ENCODE measurements at regions not wholly inside any gene's neighbourhood (a gene's known extent, or its start where the extent isn't known, plus 50 kb on each side); places are given as distances from the start of the nearest gene placed in this dataset.

- no peak overlapping the region for H4K8ac ChIP-seq (ENCODE audit: extremely low read depth, insufficient read depth, low read length)
- no peak overlapping the region for H4K91ac ChIP-seq (replicated peaks; ENCODE audit: insufficient read length, low read length)
- no peak overlapping the region for H2BK15ac ChIP-seq (ENCODE audit: low read length)
- H2BK5ac ChIP-seq (ENCODE audit: low read depth, low read length) = no peak overlapping the region
- H3K23me2 ChIP-seq (ENCODE audit: low read depth, low read length) = no peaks in the 10 kb centered on the region
- no peak overlapping the region for H2BK12ac ChIP-seq (ENCODE audit: low read depth, low read length)
- no peaks in the 10 kb centered on the region for H3K79me1 ChIP-seq (ENCODE audit: low read depth, low read length)
- no peak overlapping the region for H3K4me2 ChIP-seq (ENCODE audit: insufficient read depth in 1 of 2, low read depth in 2 of 2, low read length in 2 of 2)
- 77% methylated on average over 1 of the region's 1 CpG; no CpG with 5 or more reads in 1 of the 2 experiments for WGBS, 2 experiments (ENCODE audit: extremely low coverage in 1 of 2, insufficient coverage in 1 of 2, insufficient read length in 1 of 2, insufficient replicate concordance in 2 of 2, low coverage in 1 of 2, low lambda C conversion rate in 2 of 2, missing lambda C conversion rate in 1 of 2)
- no peak overlapping the region for H3K9ac ChIP-seq (replicated peaks in 1 of 4; ENCODE audit: extremely low read depth in 1 of 4, low read depth in 3 of 4, low read length in 3 of 4)
- ChIA-PET CTCF (ENCODE audit: partially characterized antibody) (interaction anchor here (0.6 to 0.9 kb wide), 2 partner anchors 398 to 582 kb away, joined by 3 to 4 read pairs; no protein-coding TSS in a partner anchor), POLR2A (ENCODE audit: partially characterized antibody) (no interaction called here)
- no peak overlapping the region for H3K4ac ChIP-seq (replicated peaks; ENCODE audit: insufficient read length, low read depth, low read length)
- DNase-seq (ENCODE audit: low read depth in 1 of 2, low spot score in 2 of 2) = no peak
- H3K4me3 ChIP-seq (ENCODE audit: extremely low read depth in 1 of 4, insufficient read depth in 2 of 4, low read depth in 3 of 4, low read length in 4 of 4) = no peak overlapping the region
- H3K79me2 ChIP-seq (ENCODE audit: control insufficient read depth in 1 of 2, insufficient read depth in 2 of 2, low read length in 2 of 2) = no peaks in the 10 kb centered on the region
- no peak for FAIRE-seq
- H3K56ac ChIP-seq (replicated peaks; ENCODE audit: insufficient read length, low read depth, low read length) = no peak overlapping the region
- no peak overlapping the region for H2BK120ac ChIP-seq (replicated peaks; ENCODE audit: low read depth, low read length)
- 0 out of 7 replicates have a peak, but pooled peaks cover 0 to 5% (median 0%) of the 10 kb centered on the region in 4 experiments for H3K4me1 ChIP-seq (replicated peaks in 1 of 4; ENCODE audit: control insufficient read depth in 3 of 4, insufficient read depth in 4 of 4, low read length in 3 of 4)
- no peak overlapping the region for H3K14ac ChIP-seq (ENCODE audit: insufficient read length)
- H2AK5ac ChIP-seq (ENCODE audit: low read depth, low read length) = no peak overlapping the region
- H3K27ac ChIP-seq (ENCODE audit: low read depth, low read length) = no peak overlapping the region
- no peaks in the 10 kb centered on the region for H3K9me3 ChIP-seq (ENCODE audit: insufficient read depth in 2 of 2, low read depth in 1 of 2, low read length in 1 of 2)
- H2AFZ ChIP-seq (ENCODE audit: low read length) = no peak overlapping the region
- H3K27me3 ChIP-seq (replicated peaks in 1 of 4; ENCODE audit: control insufficient read depth in 3 of 4, extremely low read depth in 1 of 4, insufficient read depth in 3 of 4, low read length in 3 of 4) = no peaks in the 10 kb centered on the region
- no peak overlapping the region for H3K18ac ChIP-seq (ENCODE audit: extremely low read depth, low read length)
- H3K23ac ChIP-seq (ENCODE audit: insufficient read length) = no peak overlapping the region
- no peak overlapping the region for H4K5ac ChIP-seq (ENCODE audit: insufficient read length, low read depth, low read length)
- H3K36me3 ChIP-seq (ENCODE audit: control insufficient read depth in 2 of 4, insufficient read depth in 4 of 4, low read length in 3 of 4) = no peaks in the 10 kb centered on the region
- H4K20me1 ChIP-seq (replicated peaks in 1 of 2; ENCODE audit: control insufficient read depth in 1 of 2, insufficient read depth in 2 of 2, low read length in 2 of 2) = no peaks in the 10 kb centered on the region
- no peak overlapping the region for H2BK20ac ChIP-seq (ENCODE audit: low read length)
- TF ChIP-seq HDAC6 (IDR thresholded peaks at IDR 0.05; ENCODE audit: low read depth, low read length) (no peak), CBX8 (IDR thresholded peaks at IDR 0.05; ENCODE audit: borderline replicate concordance, low read depth, low read length) (no peak), MAX (IDR thresholded peaks at IDR 0.05) (no peak), SP4 (IDR thresholded peaks at IDR 0.05; ENCODE audit: low read length) (no peak), GABPA (IDR thresholded peaks at IDR 0.05; ENCODE audit: borderline replicate concordance, insufficient read depth, low read length) (no peak), BRCA1 (IDR thresholded peaks at IDR 0.05; ENCODE audit: low read depth, low read length) (no peak), RBBP5 (IDR thresholded peaks at IDR 0.05; ENCODE audit: borderline replicate concordance, low read depth, low read length) (no peak), KDM1A (IDR thresholded peaks at IDR 0.05; ENCODE audit: borderline replicate concordance, low read length) (no peak), SAP30 (IDR thresholded peaks at IDR 0.05; ENCODE audit: insufficient read depth, insufficient replicate concordance, low read length) (no peak), ZNF274 (IDR thresholded peaks at IDR 0.05; ENCODE audit: borderline replicate concordance, extremely low read depth, low read length) (no peak), YY1 (IDR thresholded peaks at IDR 0.05; ENCODE audit: low read depth, low read length) (no peak), RAD21 (IDR thresholded peaks at IDR 0.05 in 1 of 2, conservative IDR thresholded peaks at IDR 0.05 in 1 of 2; ENCODE audit: low read depth in 2 of 2, low read length in 2 of 2) (no peak), TCF12 (IDR thresholded peaks at IDR 0.05; ENCODE audit: low read depth, low read length) (no peak), CTBP2 (IDR thresholded peaks at IDR 0.05; ENCODE audit: borderline replicate concordance, insufficient read depth, insufficient read length, low read length) (no peak), TBP (IDR thresholded peaks at IDR 0.05; ENCODE audit: low read depth, low read length) (no peak)
Observed at GRCh38 chr20:10807013-10807412, 133.2 kb upstream of the JAG1 start.

Data from H1 (cell line).